Stimulated activated CD8-positive, alpha-beta memory T cell treated with anti-CD3 and anti-CD28 coated beads, Interleukin-2, amount 100 ng/mL, for 48 hours (primary cell): ENCODE measurements at regions not wholly inside any gene's neighbourhood (a gene's known extent, or its start where the extent isn't known, plus 50 kb on each side); places are given as distances from the start of the nearest gene placed in this dataset.
"Not testable (repeated sequence)": the region's sequence is repeated elsewhere in the genome, so short reads cannot be mapped to it uniquely, and the experiment has no call there.

Experiments used
- DNase-seq, 2 donors: peaks; one replicate each; pipeline ENCODE4 v3.0.0-alpha.2; 2020; ENCODE audit warnings: low read depth in 2 of 2

GRCh38 chr5:153367466-153367865 is 123.0 kb upstream of the GRIA1 start:
- no peak for DNase-seq

DNA sequence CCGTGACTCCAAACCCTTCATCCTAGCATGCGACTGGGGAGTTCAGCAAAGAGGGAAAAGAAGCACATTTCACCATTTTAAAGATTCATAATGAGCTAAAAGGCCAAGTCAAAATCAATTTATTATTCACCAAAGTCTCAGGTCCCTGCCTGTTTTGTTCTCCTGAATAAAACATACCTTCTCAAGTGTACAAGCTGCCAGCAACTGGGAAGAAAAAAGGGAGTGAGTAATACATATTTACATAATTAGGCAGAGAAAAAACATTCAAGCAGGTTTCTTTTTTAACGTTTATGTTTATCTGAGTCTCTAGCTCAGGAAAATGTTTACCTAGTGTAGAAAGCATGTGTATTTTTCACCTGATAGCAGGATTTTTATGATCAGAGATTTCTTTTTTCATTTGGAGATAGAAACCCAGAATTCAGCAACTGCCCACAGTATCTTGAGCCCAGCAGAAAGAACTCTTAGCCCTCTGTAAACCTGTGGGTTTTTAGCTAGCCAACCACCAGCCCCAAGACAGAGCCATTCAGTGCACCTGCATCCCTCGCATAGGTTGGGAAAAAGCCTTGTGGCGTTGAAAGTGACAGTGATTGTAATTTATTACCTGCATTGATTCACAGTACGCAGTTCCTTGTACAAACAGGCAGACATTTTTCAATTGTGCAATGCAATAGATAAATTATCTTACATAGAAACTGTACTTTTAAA is 117.9 kb upstream of the GRIA1 start:
- DNase-seq = no peak

DNA sequence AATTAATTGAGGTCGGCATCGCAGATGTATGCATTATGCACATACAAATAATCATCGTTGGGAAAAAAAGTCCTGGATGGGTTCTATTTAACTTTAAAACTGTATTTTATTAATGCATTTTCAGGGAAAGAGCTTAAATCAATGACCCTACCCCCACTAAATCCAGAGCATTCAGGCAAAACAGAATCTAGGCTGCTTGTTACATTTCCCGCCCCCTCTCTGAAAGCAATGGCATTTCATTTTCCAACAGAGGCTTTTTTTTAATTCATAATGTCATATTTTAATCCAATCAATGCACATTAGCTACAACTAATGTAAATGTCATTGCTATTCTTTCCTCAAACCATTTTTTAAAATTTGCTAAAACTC is 117.4 kb upstream of the GRIA1 start:
- no peak for DNase-seq

DNA sequence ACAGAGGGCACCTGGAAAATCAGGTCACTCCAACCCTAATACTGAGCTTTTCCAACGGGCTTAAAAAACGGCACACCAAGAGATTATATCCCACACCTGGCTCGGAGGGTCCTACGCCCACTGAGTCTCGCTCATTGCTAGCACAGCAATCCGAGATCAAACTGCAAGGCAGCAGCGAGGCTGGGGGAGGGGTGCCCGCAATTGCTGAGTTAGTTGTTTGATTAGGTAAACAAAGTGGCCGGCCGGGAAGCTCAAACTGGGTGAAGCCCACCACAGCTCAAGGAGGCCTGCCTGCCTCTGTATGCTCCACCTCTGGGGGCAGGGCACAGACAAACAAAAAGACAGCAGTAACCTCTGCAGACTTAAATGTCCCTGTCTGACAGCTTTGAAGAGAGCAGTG is 108.8 kb upstream of the GRIA1 start:
- not testable (repeated sequence) for DNase-seq

- DNase-seq = no peak
Measured at GRCh38 chr5:153390569-153390968, 99.9 kb upstream of the GRIA1 start.

- DNase-seq = no peak
Measured at GRCh38 chr5:153399595-153399994, 90.9 kb upstream of the GRIA1 start.

DNA sequence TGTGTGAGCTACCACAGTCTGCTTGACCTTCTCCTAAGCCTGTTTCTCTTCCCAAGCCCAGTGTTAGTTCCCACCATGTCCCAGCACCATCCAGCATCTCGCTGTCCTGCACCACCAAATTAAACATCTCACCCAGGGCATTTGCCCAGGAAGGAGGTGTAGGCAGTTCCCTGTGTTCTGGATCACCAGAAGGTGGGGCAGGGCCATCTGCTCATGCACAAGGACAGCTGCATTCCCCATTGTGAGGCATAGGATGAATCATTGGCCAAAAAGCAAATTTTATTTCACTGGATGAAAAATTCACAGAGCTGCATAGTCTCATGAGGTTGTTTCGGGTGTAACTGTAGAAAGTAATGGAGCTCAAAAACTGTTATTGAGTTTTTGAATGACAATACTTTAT is 89.5 kb upstream of the GRIA1 start:
- DNase-seq = no peak

DNA sequence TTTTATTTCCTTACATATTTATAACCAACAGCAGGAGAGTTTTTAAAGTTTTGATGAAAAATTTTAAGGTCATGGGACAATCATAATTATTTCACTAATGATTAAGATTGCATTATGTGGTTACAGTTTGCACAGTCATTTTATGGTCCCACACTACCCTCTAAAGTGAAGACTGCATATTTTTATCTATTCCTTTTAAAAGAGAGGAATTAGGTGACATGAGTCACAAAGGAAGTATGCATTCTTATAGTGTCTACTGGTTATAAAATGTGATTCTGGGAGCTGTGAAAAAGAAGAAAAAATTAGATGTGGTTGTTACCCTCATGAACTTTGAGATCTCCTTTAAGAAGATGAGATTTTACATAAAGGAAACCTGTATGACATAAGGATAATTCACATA is 87.9 kb upstream of the GRIA1 start:
- DNase-seq = no peak

DNA sequence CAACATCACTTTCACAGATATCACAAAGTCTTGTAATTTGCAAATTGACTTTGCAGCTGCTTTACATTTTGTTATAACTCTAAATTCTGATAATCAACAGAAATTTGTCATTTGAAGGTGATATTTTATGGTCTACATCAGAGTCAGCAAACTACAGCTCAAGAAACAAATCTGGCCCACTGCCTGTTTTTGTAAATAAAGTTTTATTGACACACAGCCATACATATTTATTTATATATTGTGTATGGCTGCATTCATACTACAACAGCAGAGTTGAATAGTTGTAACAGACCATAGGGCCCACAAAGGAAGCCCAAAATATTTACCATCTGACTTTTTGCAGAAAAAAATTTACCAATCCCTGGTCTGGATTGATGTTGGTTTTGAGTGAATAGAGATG is 87.0 kb upstream of the GRIA1 start:
- DNase-seq = no peak

DNA sequence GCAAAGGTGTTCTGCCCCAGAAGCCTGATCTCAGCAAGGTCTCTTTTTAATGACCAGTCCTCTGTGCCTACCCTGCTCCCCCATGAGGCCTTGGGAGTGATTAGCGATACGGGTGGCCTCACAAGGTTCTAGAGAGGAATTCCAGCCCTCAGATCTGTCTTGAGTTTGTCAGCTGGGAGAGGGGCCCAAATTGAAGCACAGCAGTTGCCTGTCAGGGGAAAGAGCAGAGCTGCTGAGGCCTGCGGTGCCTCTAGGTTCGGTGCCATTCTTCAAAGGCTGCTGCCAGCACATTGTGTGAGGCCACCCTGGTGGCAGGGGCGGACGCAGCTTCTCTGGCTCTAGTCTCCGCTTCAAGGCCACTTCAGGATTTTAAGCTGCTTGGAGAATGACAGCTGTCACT is 85.7 kb upstream of the GRIA1 start:
- DNase-seq = no peak

- no peak for DNase-seq
Measured at GRCh38 chr5:153421676-153422075, 68.8 kb upstream of the GRIA1 start.

GRCh38 chr5:153425914-153426313 is 64.6 kb upstream of the GRIA1 start:
- no peak for DNase-seq

- no peak for DNase-seq
Measured at GRCh38 chr5:153429761-153430380, 60.6 kb upstream of the GRIA1 start.

DNA sequence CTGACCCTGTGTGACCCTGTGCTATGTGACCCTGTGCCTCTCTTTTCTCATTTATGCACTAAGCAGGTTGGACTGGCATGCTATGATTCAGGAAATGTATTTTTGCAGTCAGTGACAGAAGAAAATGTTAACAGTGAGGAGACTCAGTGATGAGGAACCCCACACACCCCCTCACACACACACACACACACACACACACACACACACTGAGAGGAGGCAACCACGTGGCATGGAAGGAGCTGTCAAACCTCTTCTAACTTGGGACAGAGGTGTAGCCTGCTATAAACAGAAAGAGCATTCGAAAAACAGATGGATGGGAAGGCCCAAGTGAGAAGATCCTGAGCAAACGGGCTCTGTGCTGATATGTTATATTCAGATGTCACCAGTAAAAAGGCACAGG is 57.9 kb upstream of the GRIA1 start:
- DNase-seq = no peak

GRCh38 chr5:153437251-153437650 is 53.2 kb upstream of the GRIA1 start:
- no peak for DNase-seq

DNA sequence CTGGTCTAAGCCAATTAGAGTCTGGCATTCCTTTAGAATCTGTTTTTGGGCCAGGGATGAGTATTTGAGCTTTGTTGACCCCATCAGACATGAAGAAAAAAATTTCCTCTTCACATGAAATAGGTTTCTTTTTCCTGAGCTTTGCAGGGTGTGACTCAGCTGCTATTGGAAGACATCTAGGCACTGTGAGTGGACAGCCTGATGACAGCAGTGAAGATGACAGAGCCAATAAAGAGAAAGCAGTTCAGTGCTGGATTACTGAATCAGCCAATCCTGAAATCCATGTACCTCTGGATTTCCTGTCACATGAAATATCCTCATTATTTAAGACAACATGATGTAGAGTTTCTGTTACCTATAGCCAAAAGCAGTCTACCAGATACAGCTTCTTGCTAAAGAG is 51.3 kb upstream of the GRIA1 start:
- no peak for DNase-seq
